ENCODE measurements at regions not wholly inside any gene's neighbourhood (a gene's known extent, or its start where the extent isn't known, plus 50 kb on each side); places are given as distances from the start of the nearest gene placed in this dataset.

GRCh38 chr18:48462510-48462909 is 53.3 kb upstream of the ZBTB7C start:
- no peak overlapping the region for H3K4me3 ChIP-seq (replicated peaks in 1 of 2; ENCODE audit: low read depth in 2 of 2, low read length in 2 of 2)
- no peak for DNase-seq (ENCODE audit: low read depth in 2 of 2)
- TF ChIP-seq CTCF (IDR thresholded peaks at IDR 0.05; ENCODE audit: low read depth, low read length) = no peak

DNA sequence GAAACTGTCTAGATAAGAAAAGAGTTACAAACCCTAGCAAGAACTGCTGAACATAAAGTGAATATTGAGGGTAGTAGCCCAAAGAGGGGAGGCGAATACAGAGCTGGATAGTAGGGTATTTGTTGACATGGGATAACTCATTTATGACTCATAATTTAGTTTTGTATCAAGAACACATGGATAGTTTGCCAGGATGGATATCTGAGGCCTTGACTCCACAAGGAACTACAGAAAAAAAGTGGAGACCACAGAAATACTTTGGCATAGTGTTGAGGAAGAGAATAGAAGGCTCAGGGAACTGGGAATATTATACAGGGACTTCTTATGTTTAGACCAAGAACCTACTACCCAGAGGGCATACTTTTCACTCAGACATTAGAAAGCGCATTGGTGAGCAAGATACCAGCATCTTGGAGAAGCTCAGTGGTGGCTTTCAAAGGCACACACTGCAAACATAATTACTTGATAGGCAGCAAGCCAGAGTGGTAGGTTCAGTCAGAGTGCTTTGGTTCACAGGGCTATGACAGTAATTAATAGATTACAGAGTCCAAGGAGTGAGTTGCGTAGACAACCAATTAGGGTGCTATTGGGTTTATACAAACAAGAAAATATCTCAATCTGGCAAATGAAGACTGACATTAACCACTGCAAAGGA is 51.9 kb upstream of the ZBTB7C start:
- no peak for TF ChIP-seq CTCF (IDR thresholded peaks at IDR 0.05; ENCODE audit: low read depth, low read length)
- peak in 1 of 2 donors; percentile 48 for DNase-seq (ENCODE audit: low read depth in 2 of 2)
- H3K4me3 ChIP-seq (replicated peaks in 1 of 2; ENCODE audit: low read depth in 2 of 2, low read length in 2 of 2) = no peak overlapping the region

DNA sequence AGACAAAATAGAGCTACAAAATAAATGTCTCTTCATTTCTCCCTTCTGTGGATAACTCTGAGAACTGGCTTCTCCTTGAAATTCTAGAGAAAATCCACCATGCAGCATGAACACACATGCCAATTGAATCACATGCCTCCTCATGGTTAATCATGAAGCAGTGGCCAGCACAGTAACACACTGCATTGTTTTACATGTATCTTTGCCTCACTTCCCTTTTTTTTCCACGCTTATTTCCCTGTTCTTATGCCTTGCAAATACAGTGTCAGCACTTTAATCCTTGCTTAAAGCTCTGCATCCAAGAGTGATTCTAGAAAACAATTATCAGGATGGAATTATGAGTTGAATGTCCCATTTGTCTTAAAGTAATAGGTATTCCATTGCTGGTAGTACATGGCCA is 50.3 kb upstream of the ZBTB7C start:
- TF ChIP-seq CTCF (IDR thresholded peaks at IDR 0.05; ENCODE audit: low read depth, low read length) = no peak
- no peak overlapping the region for H3K4me3 ChIP-seq (replicated peaks in 1 of 2; ENCODE audit: low read depth in 2 of 2, low read length in 2 of 2)
- no peak for DNase-seq (ENCODE audit: low read depth in 2 of 2)

DNA sequence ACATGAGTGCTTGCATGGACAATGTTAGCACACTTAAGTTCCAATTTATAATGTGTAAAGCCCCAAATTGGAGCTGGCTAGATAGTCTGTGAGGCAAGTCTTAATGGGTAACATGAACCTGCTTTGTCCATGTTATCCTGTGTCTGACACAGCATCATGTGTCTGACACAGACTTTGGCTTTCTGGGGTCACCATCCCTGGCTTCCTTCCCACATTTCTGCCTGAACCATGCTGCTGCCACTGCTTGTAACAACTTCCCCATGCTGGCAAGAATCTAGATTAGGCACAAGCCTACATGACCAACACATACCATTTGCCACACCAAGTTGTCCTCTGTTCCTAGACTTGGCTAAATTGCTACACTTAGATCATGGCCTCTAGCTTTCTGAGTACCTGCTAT is 49.8 kb upstream of the ZBTB7C start:
- DNase-seq (ENCODE audit: low read depth in 2 of 2) = no peak
- H3K4me3 ChIP-seq (replicated peaks in 1 of 2; ENCODE audit: low read depth in 2 of 2, low read length in 2 of 2) = no peak overlapping the region
- no peak for TF ChIP-seq CTCF (IDR thresholded peaks at IDR 0.05; ENCODE audit: low read depth, low read length)
